Stimulated activated CD8-positive, alpha-beta memory T cell treated with anti-CD3 and anti-CD28 coated beads, Interleukin-4, amount 100 ng/mL, for 4 hours (primary cell): ENCODE measurements at regions not wholly inside any gene's neighbourhood (a gene's known extent, or its start where the extent isn't known, plus 50 kb on each side); places are given as distances from the start of the nearest gene placed in this dataset.
"Not testable (repeated sequence)": the region's sequence is repeated elsewhere in the genome, so short reads cannot be mapped to it uniquely, and the experiment has no call there.

Experiments used
- DNase-seq, 2 donors: peaks; one replicate each; pipeline ENCODE4 v3.0.0-alpha.2; 2020; ENCODE audit warnings: low read depth in 2 of 2, low spot score in 1 of 2

DNA sequence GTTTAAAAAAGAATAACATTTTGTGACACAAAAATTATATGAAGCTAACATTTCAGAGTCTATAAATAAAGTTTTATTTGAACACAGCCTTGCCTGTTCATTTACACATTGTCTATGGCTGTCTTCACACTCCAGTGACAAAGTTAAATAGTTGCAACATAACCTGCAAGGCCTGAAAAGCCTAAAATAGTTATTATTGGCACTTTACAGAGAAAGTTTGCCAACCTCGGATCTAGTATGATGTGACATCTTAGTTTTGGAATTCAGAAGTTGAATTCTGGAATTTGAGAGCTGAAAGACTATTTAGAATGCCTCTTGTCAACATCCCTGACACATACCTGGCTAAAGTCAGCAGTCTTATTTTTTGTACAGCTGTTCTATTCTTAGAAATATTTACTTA, 68.3 kb downstream of the DYRK2 start:
- DNase-seq: no peak

DNA sequence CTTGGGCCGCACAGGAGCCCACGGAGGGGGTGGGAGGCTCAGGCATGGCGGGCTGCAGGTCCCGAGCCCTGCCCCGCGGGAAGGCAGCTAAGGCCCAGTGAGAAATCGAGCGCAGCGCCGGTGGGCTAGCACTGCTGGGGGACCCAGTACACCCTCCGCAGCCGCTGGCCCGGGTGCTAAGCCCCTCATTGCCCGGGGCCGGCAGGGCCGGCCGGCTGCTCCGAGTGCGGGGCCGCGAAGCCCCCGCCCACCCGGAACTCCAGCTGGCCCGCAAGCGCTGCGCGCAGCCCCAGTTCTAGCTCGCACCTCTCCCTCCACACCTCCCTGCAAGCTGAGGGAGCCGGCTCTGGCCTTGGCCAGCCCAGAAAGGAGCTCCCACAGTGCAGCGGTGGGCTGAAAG, 70.8 kb downstream of the DYRK2 start:
- not testable (repeated sequence) for DNase-seq

DNA sequence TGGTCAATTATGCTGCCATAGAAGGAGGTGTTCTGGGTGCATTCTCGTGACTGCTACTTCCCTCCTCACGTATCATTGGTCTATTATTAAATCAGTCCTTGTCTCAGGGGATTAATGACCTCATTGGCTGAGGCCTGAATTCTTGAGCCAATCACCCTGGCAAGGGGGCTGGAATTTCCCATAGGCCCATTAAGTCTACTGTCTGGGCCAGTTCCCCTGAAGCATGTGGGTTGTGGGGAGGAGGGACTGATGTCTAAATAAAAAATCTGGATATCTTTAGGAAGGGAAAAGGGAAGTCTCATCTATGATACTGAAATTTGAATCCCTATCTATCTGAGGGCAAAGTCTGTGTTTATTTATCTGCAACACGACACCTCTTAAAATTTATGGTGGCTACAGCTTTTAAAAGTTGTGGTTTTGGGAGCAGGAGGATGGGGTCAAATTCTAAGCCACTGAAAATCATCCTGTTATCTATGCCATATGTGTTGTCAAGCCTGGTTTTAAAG, 71.9 kb downstream of the DYRK2 start:
- DNase-seq: no peak

DNA sequence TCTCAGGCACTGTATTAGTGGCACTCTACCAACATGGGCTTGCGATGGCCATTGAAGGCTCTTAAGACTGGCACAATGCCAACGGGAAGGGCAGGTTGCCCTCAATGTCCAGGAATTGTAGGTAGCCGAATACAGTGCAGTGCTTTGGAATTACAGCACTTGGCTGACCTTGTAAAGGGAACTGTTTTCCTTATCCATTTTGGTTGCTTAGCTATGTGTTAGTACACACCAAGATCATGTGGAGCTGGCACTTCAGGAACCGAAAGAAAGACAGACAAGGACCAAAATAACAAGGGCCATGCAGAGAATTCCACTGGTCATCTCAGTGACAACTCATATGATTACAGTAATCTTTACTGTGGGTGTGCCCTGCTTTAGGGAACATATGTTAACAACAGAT, 72.7 kb downstream of the DYRK2 start:
- DNase-seq: no peak

DNA sequence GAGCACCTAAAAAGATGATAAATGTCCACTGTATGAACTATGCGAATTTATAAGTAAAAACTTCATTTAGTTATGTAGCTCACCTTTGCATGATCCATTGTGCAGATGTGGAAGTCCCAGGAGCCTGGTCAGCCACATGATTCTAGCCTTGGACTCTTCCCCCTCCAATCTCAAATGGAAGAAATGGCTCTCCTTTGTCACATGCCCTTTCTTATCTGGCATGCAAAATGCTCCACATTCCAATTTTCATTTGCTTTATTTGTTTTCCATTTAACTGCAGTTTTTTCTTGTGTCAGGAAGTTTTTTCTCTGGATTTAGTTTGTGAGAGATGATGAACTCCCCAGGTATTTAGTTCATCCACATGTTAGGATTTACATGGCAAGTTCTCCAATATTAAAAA, 73.8 kb downstream of the DYRK2 start:
- DNase-seq: no peak

DNA sequence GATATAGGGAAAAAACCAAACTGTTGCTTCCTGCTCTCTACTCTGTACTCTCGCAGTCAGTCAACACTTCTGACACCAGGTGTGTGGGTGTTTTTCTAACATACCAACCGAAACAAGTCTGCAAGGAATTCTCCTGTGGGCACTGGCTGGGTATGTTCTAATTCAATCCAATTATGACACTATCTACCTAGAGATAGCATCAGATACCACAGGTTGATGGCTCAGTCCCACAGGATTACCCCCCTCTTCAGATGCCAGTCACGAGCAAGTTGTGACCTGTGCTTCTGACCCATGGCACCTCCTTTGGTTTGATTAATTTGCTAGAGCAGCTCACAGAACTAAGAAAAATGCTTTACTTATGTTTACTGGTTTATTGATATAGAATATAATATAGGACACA, 78.3 kb downstream of the DYRK2 start:
- DNase-seq: no peak

DNA sequence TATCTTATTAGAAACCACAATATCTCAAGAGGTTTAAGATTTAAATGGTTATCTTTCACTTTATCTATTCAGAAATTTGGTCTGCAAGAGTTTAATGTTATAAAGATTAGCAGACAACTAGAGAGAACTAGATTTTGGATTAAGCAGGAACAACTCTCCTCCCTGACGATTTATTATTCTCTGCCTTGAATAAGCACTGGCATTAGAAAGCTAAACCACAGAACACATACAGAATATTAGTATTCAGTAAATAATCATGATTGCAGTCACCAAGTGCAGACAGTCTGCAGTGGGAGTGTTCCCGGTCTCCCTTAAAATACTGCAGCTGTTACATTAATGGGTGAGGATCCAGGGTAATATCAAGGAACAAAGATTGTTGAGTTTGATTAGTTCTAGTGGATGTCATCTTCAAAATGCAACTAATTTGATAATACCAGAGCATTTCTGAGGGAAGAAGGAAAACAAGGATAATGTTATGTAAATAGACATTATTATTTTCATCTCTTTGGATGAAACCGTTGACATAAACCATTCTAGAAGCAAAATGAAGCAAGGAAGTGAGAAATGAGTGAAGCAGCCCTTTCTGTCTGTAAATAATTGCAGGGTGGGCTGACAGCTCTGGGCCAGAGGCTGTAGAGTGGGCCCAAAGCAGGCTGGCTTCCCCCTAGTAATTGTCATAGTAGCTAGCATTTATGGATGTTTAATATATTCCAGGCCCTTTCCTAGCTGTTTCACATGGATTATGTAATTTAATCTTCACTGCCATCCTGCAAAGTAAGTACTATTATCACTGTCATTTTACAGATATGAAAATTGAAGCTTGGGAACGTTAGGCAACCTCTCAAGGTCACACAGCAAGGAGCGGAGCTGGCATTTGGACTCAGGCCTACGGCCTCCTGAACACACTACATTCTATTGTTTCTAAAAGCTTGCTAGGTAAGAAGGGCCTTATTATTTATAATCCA, 79.4 kb downstream of the DYRK2 start:
- no peak for DNase-seq

DNA sequence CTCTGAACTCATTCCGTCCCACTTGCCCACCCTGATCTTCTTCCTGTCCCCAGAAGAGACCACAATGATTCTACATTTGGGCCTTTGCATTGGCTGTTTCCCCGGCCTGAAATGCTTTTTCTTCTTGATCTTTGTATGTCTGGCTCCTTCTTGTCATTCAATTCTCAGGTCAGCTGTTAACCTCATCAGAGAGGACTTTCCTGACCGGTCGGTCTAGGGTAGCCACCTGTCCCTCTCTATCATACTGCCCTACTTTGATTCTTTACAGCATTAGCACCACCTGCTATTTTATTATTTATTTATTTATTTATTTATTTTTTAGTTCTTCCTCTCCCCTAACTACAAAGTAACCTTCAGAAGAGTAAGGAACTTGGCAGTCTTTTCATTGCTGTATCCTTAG, 84.3 kb downstream of the DYRK2 start:
- no peak for DNase-seq

DNA sequence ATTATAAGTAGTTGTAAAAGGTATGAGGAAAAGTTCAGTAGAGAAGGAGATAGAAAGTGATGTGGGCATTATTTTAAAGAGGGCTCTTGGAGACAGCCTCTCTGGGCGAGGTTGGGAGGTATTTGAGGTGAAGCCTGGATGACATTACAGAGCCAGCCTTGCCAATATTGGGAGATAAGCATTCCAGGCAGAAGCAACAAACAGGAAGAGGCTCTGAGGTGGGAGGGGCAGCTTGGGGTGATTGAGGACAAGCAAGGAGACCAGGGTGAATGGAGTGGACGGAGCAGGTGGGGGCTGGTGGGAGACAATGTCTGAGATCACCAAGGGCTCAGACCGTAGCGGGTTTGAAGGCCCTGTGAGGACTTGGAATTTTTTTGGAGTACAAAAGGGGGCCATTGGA, 87.3 kb downstream of the DYRK2 start:
- no peak for DNase-seq

DNA sequence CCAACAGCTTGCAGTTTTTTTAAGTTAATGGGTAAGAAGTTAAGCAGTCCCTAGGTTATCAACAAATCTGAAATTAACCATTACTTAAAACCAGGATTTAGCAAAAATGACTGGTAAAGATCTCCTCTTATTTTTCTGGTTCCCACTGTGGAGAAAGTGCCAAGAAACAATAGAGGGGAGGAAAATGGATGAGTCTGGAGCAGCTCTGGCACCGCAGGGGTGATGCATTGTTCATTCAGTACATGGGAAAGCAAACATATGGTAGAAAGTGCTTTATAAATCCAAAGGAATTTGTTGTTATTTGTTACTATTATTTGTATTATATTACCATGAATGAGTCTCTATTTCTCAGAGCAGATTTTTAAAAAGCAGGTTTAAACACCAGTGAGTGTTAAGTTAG, 92.2 kb downstream of the DYRK2 start:
- no peak for DNase-seq

DNA sequence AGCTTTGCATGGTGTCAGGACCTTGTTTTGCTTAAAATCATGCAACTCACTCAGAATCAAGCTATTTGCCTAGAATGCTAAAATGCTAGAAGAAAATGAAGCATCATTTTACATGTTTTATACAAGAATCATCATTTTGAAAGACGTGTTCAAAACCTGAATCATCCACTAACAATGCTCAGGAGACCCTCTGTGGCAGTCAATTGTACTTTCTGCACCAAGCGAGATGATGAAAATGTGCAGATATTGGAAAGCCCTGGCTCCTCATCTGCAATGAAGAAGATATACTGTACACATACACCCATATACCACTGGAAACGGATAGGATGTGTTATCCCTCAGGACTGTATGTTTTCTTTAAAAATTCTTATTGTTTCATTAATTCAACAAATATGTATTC, 92.7 kb downstream of the DYRK2 start:
- no peak for DNase-seq

DNA sequence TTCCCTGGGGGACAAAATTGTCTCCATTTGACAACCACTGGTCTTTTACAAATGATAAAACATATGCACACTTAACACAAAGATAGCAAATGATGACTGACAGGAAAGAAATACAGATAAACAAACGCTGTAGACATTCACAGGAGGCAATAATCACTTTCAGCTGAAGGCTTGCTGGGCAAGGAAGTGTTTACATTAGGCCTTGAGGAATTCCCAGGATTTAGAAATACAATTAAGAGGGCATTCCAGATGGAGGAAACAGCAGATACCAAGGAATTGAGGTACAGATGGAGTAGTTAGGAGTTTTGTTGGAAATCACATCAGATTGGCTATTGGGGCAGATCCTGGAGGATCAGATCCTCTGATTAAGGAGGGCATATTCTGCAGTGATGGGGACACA, 93.9 kb downstream of the DYRK2 start:
- no peak for DNase-seq

DNA sequence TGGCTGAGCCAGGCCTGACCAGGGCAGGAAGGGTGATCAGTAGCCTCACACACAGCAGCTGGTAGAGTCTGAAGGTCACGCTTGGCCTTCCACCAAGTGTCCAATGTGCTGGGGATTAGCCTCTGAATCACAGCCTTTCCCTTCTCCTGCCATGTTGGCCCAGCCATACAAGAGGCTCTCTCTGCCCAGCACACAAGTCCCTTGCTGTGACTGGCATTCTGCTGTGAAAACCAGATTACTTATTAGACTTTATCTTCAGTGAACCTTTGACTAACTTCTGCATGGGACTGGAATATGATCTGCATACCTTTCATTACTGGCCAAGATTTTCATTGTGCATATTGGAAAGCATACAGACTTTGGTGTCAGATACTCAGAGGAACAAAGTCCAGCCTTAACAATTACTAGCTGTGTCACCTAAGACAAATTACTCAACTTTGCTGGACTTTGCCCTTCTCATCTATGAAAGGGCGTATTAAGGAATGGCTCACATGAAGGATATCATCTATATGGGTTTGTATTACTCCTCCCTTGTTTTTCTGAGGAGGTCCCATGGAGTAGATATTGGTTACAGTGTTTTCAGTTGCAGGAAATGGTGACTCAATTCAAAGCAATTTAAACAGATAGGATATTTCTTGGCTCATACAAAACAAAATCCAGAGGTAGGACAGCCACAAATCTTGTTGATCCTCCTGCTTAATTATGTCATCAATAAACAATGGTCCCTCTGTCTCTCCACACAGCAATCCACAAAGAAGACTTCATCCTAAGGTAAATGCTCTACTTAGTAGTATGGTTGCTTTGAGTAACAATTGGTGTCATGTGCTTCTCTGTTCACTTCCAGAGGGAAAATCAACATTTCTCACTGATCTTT, 99.6 kb downstream of the DYRK2 start:
- no peak for DNase-seq

DNA sequence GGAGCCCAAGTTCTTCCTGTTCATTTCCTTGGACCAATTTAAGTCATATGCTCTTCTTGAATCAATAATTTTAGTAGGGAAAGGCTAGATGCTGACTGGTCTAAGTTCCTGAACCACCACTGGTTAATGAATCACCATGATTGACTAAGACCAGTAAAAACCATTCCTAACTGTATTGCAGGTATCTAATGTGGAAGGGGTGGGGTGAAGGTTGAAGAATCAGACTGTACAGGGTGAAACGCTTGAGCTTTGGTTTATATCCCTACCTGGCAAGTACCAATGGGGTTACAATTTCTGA, 100.1 kb downstream of the DYRK2 start:
- DNase-seq: no peak

DNA sequence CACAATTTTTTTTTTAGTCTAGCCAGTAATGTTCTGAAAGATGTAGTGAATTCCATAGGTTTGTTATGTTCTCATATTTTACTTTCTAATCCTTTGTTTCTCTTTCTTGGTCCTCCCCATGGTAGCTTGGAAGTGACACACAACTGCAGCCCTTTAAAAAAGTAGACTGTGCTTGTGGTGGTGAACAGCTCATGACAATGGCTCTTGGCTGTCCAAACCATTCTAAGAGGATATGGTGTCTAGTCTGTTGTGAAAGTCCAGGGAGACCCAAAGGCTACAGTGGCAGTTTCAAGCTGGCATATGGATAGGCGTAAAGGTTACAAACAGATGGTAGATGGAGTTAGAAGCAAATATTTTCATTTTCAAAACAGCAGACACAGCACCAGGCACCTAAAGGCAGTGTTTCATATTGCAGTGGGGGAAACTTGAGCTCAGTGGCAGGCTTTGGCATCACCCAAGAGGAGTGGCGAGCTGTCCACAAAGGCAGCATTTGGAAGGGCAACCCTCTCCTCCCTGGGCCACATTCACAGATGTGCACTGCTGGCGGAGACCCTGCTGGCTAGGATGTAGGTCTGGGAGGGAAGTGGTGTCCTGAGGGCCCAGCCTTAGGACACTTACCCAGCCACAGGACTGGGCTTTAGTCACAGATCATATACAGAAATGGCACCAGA, 102.1 kb downstream of the DYRK2 start:
- no peak for DNase-seq

DNA sequence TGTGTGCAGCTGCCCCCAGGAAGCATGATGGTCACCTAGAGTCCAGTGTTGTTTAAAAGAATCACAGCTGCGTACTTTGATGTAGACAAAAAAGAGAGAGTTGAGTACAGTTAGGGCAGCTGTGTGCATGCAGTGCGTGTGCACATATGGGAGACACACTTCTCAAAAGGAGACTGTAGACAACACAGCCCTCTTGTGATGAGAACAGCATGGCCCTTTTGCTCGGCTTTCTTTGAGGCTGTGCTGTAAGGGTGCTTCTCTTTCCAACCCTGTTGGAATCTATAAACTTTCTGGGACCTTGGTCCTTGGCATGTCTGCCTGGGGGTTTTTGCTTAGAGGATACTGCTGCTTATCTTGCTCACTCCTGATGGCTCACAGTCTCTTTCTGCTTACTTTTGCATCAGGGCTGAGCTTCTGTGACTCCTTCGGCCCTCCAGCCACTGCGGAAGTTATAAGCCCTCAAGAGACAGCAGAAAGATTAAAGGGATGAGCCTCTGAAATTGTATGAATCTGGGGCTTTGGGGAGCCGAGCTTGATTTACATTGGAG, 102.9 kb downstream of the DYRK2 start:
- no peak for DNase-seq

DNA sequence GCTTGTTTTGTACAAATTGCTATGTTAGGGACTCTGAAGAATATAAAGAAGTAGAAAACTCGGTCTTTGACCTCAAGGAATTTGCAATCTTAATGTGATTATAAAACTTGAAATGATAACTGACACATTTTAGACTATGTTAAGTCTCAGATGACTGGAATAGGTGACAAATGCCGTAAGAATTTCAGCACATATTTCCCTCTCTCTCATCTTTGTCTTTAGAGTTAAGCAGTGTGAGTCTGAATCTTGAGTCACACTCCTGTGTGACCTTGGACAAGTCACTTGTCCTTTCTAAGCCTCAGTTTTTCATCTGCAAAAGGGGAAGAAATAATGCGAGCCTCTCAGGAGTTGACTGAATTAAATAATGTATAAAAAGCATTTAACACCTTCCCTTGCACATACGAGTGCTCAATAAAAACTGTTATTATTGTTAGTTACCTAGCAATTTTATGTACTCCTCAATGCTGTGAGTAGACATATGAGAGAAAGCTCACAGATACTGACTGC, 103.7 kb downstream of the DYRK2 start:
- no peak for DNase-seq

DNA sequence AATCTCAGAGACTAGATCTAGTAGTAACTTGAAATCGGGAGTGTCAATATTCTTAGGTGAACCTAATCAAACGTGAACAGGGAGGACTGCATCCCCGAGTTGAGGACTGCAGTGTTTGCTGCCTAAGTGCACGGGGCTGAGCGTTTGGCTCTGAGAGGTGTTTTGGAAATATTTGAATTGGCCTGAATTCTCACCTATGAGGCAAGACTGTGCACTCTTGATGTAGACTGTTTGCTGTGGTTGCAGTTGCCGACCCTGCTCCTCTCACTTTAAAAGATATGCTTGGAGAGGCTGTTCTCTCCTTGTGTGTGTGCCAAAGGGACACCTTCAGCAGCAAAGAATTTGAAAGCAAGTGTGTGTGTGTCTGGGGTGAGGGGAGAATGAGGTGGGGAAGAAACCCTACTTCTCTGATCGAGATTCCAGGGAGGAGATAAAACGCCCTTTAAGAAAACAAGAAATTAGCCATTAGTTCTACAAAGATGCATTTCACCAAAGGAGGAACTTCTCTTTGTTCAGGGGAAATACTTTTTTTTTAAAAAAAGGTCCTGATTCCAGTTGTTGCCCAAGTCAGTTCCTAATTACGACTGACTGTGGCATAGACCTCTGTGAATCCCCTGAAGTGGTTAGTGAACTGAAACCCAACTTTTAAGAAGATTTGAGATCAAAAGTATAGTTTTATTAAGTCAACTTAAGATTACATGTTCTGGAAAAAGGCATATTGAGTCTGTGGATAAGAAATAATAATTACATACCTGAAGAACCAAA, 106.6 kb downstream of the DYRK2 start:
- no peak for DNase-seq

DNA sequence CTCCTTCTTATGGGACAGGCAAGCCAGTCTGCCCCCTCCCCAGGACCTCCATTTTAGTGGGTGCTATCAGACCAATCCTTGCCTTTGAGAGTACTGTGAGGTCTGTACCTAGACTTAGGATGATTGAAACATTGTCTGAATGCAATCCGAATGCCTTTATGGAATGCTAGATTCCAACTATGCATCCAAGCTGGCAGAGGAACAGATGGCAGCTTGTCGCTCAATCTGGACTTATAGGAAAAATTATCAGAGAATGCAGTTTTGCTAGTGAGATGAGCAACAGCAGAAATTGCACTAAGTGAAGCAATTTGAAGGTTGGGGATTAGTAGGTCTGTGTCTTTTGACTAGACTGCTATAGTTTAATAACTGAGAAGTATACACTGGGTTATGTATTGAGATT, 109.1 kb downstream of the DYRK2 start:
- DNase-seq: no peak

DNA sequence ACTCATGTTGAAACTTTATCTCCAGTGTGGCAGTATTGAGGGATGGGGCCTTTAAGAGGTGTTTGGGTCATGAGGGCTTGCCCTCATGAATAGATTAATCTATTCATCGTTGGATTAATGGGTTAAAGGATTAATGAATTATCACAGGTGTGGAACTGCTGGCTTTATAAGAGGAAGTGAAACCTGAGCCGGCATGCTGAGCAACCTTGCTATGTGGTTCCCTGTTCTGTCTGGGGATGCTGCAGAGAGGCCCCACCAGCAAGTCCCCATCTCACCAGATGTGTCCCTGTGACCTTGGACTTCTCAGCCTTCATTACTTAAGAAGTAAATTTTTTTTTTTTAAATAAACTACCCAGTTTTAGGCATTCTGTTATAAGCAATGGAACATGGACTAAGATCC, 109.6 kb downstream of the DYRK2 start:
- no peak for DNase-seq
